ENCODE measurements at regions not wholly inside any gene's neighbourhood (a gene's known extent, or its start where the extent isn't known, plus 50 kb on each side); places are given as distances from the start of the nearest gene placed in this dataset.
"Not testable (repeated sequence)": the region's sequence is repeated elsewhere in the genome, so short reads cannot be mapped to it uniquely, and the experiment has no call there.

DNA sequence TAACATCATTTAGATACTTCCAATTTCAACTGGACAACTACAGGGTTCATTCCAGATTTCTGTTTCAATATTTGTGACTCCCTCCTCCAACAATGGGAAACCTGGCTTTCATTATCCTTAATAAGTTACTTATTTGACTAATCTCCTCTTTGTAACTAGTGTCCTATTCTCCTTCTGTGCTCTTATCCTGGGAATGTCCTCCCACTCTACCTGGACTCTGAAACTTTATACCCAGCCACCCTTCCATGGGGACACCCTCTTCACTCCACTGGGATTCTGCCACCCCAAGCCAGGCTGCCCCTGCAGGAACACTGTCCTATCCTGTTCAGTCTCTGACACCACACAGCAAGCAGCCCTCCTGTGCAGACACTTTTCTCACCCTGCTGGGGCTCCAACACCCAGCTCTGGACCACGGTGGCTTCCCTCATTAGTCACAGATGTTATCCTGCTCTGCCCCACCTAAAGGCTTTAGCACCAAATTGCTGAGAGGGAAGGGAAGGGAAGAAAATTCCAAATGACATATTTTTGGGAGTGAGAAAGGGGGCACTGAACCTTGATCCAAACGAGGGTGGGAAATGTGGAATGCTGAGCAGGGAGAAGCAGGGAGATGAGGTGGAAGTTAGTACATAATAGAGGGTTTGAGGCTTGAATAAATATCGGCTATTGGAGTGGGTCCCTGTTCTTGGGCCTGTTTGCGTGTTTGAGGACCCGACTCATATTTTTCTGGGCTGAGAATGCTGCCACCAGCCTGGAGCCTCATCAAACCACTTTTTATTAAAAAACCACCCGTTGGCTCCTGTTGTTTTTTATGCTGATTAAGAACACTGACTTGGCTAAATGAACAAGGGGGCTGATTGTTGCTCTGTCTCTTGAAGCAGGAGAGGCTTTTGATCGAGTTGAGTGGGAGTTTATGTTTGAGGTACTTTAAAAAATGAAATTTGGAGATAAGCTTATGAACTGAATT, 54.0 kb upstream of the AKIRIN2 start:
- DNase-seq, result no peak

DNA sequence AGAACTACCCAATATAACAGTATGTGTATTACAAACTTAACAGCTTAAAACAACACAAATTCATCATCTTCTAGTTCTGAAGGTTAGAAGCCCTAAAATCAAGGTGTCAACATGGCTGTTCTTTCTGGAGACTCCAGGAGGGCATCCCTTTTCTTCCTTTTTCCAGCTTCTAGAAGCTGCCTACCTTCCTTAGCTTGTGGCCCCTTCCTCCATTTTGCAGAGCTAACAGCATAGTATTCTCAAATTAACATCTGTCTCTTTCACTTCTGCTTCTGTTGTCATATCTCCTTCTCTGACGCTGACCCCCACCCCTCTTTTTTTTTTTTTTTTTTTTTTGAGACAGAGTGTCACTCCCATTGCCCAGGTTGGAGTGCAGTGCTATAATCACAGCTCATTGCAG, 52.8 kb upstream of the AKIRIN2 start:
- no peak for DNase-seq

DNA sequence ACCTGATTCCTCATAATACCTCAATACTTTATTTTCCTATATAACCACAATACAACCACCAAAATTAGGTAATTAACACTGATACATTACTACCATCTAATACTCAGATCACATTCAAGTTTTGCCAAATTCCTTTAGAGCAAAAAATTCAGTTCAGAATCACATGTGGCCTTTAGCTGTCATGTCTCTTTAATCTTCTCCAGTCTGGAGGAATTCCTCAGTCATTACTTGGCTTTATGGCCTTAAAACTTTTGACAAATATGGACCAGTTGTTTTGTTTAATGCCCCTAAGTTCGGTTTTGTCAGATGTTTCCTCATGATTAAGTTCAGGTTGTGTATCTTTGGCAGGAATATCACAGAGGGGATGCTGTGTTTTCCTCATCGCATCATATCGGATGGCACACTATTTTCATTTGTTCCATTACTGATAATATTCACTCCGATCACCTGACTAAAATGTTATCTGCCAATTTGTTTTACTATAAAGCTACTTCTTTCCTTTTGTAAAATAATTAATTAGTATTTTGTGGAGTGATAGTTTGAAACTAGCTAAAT, 51.2 kb upstream of the AKIRIN2 start:
- DNase-seq, result no peak

DNA sequence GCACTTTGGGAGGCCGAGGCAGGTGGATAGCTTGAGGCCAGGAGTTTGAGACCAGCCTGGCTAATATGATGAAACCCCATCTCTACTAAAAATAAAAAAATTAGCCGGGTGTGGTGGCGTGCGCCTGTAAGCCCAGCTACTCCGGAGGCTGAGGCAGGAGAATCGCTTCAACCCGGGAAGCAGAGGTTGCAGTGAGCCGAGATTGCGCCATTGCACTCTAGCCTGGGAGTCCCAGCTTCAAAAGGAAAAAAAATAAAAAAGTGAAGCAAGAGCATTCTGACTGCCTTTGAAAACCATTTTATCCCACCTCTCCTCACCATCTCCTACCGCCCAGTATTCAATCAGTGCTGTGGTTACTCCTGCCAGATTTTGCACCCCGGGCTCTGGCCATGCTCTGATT, 50.5 kb upstream of the AKIRIN2 start:
- DNase-seq, result not testable (repeated sequence)

All from DMS79 (cell line).